ENCODE measurements at regions not wholly inside any gene's neighbourhood (a gene's known extent, or its start where the extent isn't known, plus 50 kb on each side); places are given as distances from the start of the nearest gene placed in this dataset.

- no peak overlapping the region for H3K4me3 ChIP-seq (ENCODE audit: low read depth, low read length)
- no peak overlapping the region for H3K27ac ChIP-seq (ENCODE audit: extremely low read depth, low read depth, low read length)
- ChIA-PET CTCF (no interaction called here), POLR2A (no interaction called here)
- H3K9me3 ChIP-seq (ENCODE audit: control insufficient read depth, insufficient read depth, low read depth, low read length), result no peaks in the 10 kb centered on the region
- TF ChIP-seq ZNF473 (tag by site-specific recombination; IDR thresholded peaks at IDR 0.05) (no peak), BCL11A (tag by site-specific recombination; IDR thresholded peaks at IDR 0.05; ENCODE audit: low read depth) (no peak), ZNF514 (tag by site-specific recombination; IDR thresholded peaks at IDR 0.05) (no peak), ZNF274 (IDR thresholded peaks at IDR 0.05; ENCODE audit: low read length) (no peak), ZNF274 (tag by site-specific recombination; IDR thresholded peaks at IDR 0.05; ENCODE audit: borderline replicate concordance) (no peak), ZNF174 (tag by site-specific recombination; IDR thresholded peaks at IDR 0.05) (no peak), ZNF621 (tag by site-specific recombination; IDR thresholded peaks at IDR 0.05) (no peak), ZNF157 (tag by site-specific recombination; IDR thresholded peaks at IDR 0.05) (no peak), ZNF362 (tag by site-specific recombination; IDR thresholded peaks at IDR 0.05) (no peak), SP2 (tag by site-specific recombination; IDR thresholded peaks at IDR 0.05) (no peak), ZXDB (tag by site-specific recombination; IDR thresholded peaks at IDR 0.05) (no peak), ZFP3 (tag by site-specific recombination; IDR thresholded peaks at IDR 0.05; ENCODE audit: low read depth) (no peak), YY1 (tag by site-specific recombination; IDR thresholded peaks at IDR 0.05) (no peak), ZNF639 (tag by site-specific recombination; IDR thresholded peaks at IDR 0.05) (no peak), ZNF629 (tag by site-specific recombination; IDR thresholded peaks at IDR 0.05) (no peak), ZNF280D (tag by site-specific recombination; IDR thresholded peaks at IDR 0.05) (no peak), KLF1 (tag by site-specific recombination; IDR thresholded peaks at IDR 0.05) (no peak)
- TF ChIP-seq, protein P1, sequence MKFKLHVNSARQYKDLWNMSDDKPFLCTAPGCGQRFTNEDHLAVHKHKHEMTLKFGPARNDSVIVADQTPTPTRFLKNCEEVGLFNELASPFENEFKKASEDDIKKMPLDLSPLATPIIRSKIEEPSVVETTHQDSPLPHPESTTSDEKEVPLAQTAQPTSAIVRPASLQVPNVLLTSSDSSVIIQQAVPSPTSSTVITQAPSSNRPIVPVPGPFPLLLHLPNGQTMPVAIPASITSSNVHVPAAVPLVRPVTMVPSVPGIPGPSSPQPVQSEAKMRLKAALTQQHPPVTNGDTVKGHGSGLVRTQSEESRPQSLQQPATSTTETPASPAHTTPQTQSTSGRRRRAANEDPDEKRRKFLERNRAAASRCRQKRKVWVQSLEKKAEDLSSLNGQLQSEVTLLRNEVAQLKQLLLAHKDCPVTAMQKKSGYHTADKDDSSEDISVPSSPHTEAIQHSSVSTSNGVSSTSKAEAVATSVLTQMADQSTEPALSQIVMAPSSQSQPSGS (tag by site-specific recombination; IDR thresholded peaks at IDR 0.05; ENCODE audit: low read depth), result no peak
- no peaks in the 10 kb centered on the region for H3K4me1 ChIP-seq (ENCODE audit: control insufficient read depth, insufficient read depth, low read length)
- no peaks in the 10 kb centered on the region for H3K36me3 ChIP-seq (ENCODE audit: control insufficient read depth in 2 of 2, insufficient read depth in 1 of 2, low read length in 2 of 2)
These were observed 195.2 kb upstream of the KIF2B start for GRCh38 chr17:53627511-53627910.

DNA sequence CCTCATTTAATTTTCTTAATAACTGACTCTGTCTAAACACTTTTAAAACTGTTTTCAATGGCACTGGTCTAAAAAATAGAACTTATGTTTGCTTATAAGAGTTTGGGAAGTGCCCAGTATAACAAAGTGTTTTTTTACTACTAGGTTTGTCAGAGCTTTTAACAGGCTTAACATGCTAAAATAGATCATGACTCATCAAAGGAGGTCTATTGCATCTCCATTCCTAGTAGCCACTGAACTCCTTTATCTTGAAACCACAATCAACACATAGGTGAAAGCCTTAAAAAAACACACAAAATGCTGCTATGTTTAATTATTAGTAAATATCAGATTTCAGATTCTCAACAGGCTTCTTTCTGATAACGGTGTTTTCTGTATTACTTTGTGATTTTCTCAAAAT is 196.4 kb upstream of the KIF2B start:
- no peak overlapping the region for H3K4me3 ChIP-seq (ENCODE audit: low read depth, low read length)
- ChIA-PET CTCF (no interaction called here), POLR2A (no interaction called here)
- no peaks in the 10 kb centered on the region for H3K36me3 ChIP-seq (ENCODE audit: control insufficient read depth in 2 of 2, insufficient read depth in 1 of 2, low read length in 2 of 2)
- no peak overlapping the region for H3K27ac ChIP-seq (ENCODE audit: extremely low read depth, low read depth, low read length)
- no peaks in the 10 kb centered on the region for H3K4me1 ChIP-seq (ENCODE audit: control insufficient read depth, insufficient read depth, low read length)
- H3K9me3 ChIP-seq (ENCODE audit: control insufficient read depth, insufficient read depth, low read depth, low read length), result no peaks in the 10 kb centered on the region
- TF ChIP-seq, protein P2, sequence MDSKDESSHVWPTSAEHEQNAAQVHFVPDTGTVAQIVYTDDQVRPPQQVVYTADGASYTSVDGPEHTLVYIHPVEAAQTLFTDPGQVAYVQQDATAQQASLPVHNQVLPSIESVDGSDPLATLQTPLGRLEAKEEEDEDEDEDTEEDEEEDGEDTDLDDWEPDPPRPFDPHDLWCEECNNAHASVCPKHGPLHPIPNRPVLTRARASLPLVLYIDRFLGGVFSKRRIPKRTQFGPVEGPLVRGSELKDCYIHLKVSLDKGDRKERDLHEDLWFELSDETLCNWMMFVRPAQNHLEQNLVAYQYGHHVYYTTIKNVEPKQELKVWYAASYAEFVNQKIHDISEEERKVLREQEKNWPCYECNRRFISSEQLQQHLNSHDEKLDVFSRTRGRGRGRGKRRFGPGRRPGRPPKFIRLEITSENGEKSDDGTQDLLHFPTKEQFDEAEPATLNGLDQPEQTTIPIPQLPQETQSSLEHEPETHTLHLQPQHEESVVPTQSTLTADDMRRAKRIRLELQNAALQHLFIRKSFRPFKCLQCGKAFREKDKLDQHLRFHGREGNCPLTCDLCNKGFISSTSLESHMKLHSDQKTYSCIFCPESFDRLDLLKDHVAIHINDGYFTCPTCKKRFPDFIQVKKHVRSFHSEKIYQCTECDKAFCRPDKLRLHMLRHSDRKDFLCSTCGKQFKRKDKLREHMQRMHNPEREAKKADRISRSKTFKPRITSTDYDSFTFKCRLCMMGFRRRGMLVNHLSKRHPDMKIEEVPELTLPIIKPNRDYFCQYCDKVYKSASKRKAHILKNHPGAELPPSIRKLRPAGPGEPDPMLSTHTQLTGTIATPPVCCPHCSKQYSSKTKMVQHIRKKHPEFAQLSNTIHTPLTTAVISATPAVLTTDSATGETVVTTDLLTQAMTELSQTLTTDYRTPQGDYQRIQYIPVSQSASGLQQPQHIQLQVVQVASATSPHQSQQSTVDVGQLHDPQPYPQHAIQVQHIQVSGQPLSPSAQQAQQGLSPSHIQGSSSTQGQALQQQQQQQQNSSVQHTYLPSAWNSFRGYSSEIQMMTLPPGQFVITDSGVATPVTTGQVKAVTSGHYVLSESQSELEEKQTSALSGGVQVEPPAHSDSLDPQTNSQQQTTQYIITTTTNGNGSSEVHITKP (tag by site-specific recombination; IDR thresholded peaks at IDR 0.05), result no peak
- TF ChIP-seq, protein P3, sequence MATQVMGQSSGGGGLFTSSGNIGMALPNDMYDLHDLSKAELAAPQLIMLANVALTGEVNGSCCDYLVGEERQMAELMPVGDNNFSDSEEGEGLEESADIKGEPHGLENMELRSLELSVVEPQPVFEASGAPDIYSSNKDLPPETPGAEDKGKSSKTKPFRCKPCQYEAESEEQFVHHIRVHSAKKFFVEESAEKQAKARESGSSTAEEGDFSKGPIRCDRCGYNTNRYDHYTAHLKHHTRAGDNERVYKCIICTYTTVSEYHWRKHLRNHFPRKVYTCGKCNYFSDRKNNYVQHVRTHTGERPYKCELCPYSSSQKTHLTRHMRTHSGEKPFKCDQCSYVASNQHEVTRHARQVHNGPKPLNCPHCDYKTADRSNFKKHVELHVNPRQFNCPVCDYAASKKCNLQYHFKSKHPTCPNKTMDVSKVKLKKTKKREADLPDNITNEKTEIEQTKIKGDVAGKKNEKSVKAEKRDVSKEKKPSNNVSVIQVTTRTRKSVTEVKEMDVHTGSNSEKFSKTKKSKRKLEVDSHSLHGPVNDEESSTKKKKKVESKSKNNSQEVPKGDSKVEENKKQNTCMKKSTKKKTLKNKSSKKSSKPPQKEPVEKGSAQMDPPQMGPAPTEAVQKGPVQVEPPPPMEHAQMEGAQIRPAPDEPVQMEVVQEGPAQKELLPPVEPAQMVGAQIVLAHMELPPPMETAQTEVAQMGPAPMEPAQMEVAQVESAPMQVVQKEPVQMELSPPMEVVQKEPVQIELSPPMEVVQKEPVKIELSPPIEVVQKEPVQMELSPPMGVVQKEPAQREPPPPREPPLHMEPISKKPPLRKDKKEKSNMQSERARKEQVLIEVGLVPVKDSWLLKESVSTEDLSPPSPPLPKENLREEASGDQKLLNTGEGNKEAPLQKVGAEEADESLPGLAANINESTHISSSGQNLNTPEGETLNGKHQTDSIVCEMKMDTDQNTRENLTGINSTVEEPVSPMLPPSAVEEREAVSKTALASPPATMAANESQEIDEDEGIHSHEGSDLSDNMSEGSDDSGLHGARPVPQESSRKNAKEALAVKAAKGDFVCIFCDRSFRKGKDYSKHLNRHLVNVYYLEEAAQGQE (tag by site-specific recombination; IDR thresholded peaks at IDR 0.05), result no peak
- TF ChIP-seq ZBTB7A (tag by site-specific recombination; IDR thresholded peaks at IDR 0.05; ENCODE audit: low read depth) (no peak), ZSCAN16 (tag by site-specific recombination; IDR thresholded peaks at IDR 0.05) (no peak)
